Fibroblast of skin of right quadriceps (primary cell): ENCODE measurements at regions not wholly inside any gene's neighbourhood (a gene's known extent, or its start where the extent isn't known, plus 50 kb on each side); places are given as distances from the start of the nearest gene placed in this dataset.
A peak's percentile ranks its signal among the peaks of the same experiment; 100 is the strongest.

Experiments
- DNase-seq: peaks from one replicate; pipeline ENCODE4 v3.0.0-alpha.2; 2013

- DNase-seq: no peak
Measured at GRCh38 chr3:159776779-159777178, 211.9 kb upstream of the IL12A start.

GRCh38 chr3:159779883-159780282 is 208.8 kb upstream of the IL12A start:
- no peak for DNase-seq

- no peak for DNase-seq
Measured at GRCh38 chr3:159781867-159782266, 206.8 kb upstream of the IL12A start.

DNA sequence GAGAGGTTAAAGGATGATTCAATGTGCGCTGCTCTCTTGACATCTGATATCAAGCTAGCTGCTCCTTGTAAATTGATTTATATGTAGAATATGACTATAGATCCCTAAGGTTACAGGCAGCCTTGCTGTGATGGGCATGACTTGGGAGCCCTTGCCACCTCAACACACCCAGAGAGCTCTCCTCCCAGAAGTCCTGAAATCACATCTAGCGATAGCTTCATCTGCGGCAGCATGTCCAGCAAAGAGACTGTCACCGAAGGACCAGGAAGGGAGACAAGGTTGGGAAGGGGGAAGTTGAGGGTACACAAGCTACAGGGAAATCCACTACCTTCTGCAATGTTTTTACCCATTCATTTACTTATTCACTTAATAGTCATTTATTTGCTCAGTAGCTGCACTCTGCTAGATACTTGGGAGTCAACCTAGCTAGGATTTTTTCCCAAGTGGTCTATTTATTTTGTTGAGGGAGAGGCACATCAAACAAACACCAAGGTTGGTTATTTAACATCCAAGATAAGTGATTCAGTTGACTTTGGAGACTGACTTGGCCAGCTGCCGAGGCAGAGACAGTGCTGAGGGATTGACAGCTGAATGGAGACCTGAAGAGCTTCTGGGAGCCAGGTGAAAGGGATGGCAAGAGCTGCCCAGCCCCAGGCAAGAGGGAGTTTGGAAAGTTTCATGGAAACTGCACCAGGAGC is 205.8 kb upstream of the IL12A start:
- no peak for DNase-seq

DNA sequence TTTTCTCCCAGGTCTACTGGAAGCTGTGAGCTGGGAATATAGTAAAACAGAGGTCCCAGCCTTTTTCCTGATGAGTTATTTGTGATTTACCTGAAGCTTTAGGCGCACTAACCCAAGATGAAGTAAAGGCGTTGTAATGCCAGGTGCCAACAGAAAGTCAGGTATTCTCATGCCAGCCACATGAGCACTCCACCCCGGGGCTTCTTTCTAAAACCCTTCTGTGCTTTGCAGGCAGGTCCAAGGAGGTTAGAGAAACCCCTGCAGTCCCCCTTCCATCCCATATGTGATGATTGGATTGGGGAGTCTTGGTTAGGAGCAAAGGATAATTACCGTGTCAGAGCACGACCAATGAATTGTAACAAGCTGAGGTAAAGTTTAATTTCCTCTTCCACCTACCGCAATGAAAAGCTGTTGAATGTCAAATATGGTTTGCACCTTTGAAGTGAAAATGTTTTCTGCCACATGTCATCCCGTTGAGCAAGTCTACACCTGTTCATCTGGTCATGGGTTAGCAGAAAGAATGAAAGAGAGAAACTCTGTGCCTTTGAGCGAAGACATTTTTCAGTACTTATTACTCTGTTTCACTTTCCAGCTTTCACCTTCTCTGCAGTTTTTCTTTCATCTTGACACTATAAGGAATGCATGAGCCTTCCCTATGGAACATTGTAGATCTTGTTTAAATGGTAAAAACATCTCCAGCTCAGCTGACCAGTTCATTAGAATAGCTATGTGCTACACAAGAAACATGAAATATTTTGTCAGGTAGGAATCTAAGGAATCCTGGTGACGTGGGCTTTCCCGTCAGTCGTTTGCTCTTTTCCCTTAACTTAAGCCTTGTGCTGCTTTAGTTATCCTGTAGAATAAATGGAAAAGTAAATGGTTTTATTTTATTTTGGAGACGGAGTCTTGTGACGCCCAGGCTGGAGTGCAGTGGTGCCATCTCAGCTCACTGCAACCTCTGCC is 204.6 kb upstream of the IL12A start:
- no peak for DNase-seq

DNA sequence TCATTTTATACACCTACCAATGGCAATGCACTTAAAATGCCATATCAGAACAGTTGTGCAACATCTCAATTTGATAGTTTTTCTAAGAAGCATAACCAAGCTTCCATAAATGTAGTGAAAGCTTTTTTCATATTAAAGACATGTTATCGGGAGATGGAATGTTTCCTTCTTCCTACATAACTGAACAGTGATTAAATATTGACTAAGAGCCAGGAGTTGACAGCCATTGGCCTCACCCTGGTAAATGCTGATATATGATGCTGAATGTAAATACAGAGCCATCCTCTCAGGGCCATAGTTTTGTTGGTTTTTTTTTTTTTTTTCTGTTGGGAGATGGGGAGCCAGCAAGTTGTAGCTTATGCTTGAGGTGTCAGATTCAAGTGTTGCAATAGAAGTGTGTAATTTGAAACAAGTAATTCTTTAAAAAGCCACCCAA is 203.3 kb upstream of the IL12A start:
- DNase-seq: peak; percentile 87

DNA sequence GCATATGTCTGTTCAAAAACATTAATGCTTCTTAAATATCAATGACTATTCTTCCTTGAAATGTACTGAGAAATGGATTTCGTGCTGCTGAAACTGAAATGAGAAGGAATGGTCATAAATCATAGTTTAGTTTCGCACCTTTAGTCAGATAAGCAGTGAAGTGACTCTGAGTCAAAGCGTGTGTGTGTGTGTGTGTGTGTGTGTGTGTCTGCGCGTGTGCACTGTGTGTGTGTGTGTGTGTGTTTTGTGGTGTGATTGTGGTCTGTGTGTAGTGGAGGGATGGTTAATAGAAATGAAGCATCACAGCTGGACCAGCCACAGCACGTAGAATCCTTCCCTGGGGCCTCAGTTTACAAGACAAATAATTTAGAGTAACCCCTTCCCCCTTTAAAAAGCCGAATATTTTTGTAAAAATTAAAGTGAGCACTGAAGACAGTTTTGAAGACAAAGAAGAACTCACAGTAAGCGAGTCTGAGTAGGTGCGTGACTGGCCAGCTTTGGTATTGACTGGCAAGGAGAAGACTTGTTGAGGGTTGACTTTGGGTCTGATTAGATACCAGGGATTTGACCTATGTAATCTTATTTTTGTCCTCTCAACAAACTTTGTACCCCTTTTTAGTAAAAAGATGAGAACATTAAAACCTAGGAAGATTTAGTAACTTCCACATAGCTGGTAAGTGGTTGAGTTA is 202.0 kb upstream of the IL12A start:
- no peak for DNase-seq

DNA sequence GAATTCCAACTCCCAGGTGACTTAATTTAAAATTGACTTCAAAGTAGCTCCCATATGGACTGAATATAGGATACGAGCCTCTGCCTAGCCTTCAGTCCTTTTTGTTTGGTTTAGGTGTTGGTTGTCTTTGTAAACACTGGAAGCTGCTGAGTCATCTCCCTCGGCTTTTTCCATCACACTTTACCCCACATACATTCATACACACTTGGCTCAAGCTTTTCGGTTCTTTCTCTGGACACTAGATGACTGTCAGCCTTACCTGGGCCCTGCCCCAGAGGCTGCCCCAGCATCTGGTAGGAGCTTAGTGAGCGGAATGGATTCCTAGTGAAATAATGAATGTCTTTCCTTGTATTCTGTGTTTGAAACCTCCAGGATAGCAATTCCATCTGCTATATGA is 201.5 kb upstream of the IL12A start:
- DNase-seq: peak; percentile 80

DNA sequence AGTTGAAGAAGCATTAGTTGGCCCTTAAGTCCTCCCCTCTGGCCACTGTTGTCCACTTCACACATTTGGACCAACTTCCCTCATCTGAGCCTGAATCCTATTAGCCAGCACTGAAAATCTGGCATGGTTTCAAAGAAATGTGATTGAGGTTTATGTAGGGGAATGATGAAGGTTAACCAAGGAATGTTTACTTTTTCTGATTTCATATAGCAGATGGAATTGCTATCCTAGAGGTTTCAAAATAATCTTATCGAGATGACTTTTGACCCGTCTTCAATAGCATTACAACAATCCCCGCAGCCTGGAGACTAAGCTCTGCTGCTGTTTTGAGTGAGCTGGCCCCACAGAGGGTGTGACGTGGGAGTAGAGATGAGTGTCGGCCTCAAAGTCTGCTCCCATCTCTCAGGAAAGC is 200.8 kb upstream of the IL12A start:
- peak; percentile 75 for DNase-seq

DNA sequence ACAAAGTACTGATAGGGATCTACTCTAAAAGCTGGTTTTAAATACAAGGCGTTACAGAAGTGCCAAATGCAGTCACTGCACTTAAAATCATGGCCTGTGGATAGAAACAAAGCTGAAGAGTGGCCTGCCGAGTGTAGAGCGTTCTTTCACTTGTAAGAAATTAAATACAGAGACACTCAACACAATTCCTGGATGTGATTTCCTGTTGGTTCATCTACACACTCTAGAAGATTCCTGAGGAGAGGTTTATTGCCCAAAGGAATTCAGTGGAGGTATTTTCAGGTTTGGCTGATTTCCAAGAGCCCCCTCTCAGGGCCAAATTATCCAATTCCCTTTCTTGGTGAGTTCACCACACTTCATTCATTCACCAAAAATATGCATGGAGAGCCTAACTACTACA is 200.3 kb upstream of the IL12A start:
- DNase-seq: peak; percentile 96

DNA sequence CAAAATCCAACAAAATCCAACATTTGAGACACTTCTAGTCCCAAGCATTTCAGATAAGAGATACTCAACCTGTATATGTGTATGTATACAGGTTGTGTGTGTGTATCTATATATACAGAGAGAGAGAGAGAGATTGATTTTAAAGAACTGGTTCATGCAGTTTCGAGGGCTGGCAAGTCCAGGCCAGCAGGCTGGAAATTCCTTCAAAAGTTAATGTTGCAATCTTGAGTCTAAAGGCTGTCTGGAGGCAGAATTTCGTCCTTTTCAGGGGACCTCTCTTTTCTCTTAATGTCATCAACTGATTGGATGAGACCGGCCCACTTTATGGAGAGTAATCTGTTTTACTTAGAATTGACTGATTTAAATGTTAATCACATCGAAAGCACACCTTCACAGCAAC is 199.6 kb upstream of the IL12A start:
- DNase-seq: no peak

- no peak for DNase-seq
Measured at GRCh38 chr3:159789742-159790635, 198.6 kb upstream of the IL12A start.

GRCh38 chr3:159791336-159791735 is 197.3 kb upstream of the IL12A start:
- DNase-seq: no peak

- no peak for DNase-seq
Measured at GRCh38 chr3:159792070-159792469, 196.6 kb upstream of the IL12A start.

DNA sequence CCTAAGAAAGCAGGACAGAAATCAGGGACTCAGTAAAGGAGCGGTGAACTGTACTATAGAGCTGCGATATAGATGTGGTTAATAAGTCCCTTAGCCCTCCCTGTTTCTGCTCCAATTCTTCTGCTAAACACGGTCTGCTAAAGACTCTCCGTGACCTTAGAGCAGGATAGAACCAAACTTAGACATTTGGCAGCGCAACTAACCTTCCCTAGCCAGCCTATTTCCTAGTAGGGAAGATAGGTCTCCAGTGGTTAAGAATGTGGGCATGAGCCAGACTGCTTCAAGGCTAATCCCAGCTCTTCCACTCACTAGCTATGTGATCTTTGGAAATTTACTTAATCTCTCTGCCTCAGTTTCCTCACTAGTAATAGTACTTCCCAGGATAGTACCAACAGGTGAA is 193.6 kb upstream of the IL12A start:
- no peak for DNase-seq

GRCh38 chr3:159795681-159796175 is 192.9 kb upstream of the IL12A start:
- peak; percentile 35 for DNase-seq

DNA sequence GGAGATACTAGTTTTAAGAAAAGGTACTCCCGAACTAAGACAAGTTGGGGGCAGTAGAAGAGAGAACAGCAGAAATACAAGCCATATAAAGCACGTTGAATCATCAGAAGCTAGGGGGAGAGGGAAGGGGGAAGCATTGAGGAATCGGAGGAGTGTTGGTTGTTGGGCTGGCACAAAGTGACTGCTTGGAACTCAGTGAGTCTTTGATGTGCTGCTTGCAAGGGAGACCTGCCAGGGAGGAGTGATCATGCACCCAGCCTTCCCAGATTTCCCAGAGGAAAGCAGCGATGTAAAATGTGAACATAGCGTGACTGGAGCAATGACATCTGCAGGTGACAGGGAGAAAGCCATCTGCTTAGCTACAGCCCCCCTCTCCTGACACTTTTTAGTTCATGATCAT is 192.4 kb upstream of the IL12A start:
- no peak for DNase-seq

GRCh38 chr3:159796744-159797143 is 191.9 kb upstream of the IL12A start:
- peak; percentile 84 for DNase-seq

DNA sequence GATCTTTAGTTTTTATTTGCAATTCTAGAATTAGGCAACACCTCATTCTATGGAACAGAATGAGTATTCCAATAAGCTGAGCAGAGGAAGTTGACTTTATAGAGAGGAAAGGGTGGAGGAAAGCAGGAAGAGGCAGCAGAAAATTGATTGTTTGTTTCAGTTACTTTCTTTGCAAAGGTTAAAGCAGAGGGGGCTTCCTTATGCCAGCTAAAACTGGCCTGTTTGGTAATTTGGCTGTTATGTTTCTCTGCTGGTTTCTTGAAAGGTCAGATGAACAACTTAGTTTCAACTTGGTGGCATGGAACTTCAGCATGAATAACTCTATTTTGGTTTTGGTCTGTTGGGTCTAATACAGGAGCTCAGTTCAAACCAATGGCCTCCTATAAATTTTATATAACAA is 190.9 kb upstream of the IL12A start:
- DNase-seq: no peak

DNA sequence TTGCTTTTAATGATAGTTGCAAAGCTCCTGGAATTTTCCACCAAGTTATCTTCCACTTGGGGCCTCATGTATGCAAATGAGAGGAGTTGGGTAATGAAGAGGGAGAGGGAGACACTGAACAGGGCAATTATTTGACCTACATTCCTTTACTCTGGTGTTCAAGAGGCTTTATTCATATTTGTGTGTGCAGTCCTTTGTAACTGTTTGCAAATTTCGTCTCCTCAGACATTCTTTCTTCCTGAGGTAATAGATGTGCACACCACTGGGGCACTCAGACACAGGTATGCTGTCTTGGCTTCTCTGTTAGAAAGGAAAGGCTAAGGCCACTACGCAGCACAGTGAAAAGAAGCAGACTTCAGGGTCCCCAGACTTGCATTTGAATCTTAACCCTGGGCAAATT is 189.7 kb upstream of the IL12A start:
- DNase-seq: peak; percentile 78

DNA sequence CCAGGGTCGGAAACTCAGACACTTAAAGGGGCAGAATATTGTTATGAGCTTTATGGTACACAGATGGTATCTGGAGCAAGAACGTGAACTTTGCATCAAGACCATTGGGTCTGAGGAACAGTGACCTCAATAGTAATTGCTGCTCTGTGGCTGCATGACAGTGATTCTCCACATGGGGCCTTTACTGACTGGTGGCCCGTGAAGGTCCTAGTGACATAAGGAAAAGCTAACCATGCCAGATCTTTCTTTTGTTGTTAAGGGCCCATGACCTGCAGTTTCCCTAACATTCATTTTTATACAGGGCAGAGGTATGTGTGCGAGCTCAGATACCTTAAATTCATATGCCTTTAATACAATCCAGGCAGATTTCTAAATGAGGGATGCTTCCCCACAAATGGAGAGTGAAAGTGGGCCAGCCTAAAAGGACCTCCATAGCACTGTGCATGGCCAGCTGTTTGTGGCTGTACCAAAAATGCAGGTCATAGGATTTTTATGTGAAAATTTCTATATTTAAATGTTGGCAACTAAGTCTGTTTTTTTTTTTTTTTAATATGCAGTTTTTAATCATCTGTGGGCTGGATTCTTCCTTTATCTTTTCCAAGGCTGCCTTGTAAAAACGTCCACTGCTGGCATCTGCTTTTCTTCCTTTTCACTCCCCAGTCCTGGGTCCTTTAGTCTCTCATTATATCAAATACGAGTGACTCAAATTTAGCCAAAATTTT is 188.0 kb upstream of the IL12A start:
- DNase-seq: no peak

DNA sequence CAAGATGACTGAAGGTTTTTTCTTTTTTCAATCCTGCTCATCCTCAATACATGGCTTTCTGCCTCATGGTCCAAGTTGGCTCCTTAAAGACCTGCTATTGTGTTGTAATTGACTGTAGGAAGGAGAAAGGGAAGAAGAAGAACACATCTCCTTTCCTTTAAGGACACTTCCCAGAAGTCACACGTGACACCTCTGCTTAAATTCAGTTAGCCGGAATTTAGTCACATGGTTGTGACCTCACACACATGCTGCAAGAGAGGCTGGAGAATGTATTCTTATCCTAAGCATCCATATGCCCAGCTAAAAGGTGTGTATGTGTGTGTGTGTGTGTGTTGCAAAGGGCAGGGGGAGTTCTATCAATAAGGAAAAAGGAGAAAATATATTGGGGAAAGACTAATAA is 185.8 kb upstream of the IL12A start:
- no peak for DNase-seq
